OCI-LY7 (cell line): ENCODE measurements at regions not wholly inside any gene's neighbourhood (a gene's known extent, or its start where the extent isn't known, plus 50 kb on each side); places are given as distances from the start of the nearest gene placed in this dataset.

Source experiments
- BruUV-seq: library from RNA; stranded (reverse); fragments of 400-500 nt; replicated peaks from 2 replicates; lab custom pipeline; 2021; lab: Mats Ljungman, UMichigan
- CTCF ChIA-PET: fragments of 300-600 bp; sonication (Branson Sonifier 250); formaldehyde crosslinking; loops from one replicate; lab custom pipeline; 2022; ENCODE audit warnings: antibody characterized with exemption; ENCODE audit not compliant: unreplicated experiment; lab: Charles Lee
- POLR2A ChIA-PET: fragments of 300-600 bp; sonication (Branson Sonifier 250); formaldehyde crosslinking; loops from one replicate; lab custom pipeline; 2022; ENCODE audit warnings: antibody characterized with exemption; lab: Charles Lee
- DNase-seq: peaks from one replicate; pipeline ENCODE4 v3.0.0-alpha.2; 2015; ENCODE audit warnings: low spot score
- H2AFZ ChIP-seq: fragments of 200-600 bp; sonication (generic), shearing (Covaris generic); 2 replicates; pipeline ENCODE4 v1.6.1; 2014; ENCODE audit warnings: mild to moderate bottlenecking, antibody characterized with exemption, low read length, moderate library complexity
- H3K27ac ChIP-seq: fragments of 200-600 bp; sonication (generic); 2 replicates; pipeline ENCODE4 v1.5.1; 2014; ENCODE audit warnings: mixed run types, low read depth, mild to moderate bottlenecking, moderate library complexity, low read length, inconsistent platforms; ENCODE audit not compliant: poor library complexity, severe bottlenecking
- H3K36me3 ChIP-seq: fragments of 200-600 bp; sonication (generic); 2 replicates; pipeline ENCODE4 v1.6.1; 2014; ENCODE audit warnings: mild to moderate bottlenecking, antibody characterized with exemption, low read length, moderate library complexity, mixed read lengths; ENCODE audit not compliant: insufficient read depth
- H3K4me1 ChIP-seq: fragments of 200-600 bp; sonication (generic); 2 replicates; pipeline ENCODE4 v1.5.1; 2014; ENCODE audit warnings: mild to moderate bottlenecking, low read length; ENCODE audit not compliant: insufficient read depth, poor library complexity, severe bottlenecking
- H3K4me2 ChIP-seq: fragments of 200-600 bp; sonication (generic); 2 replicates; pipeline ENCODE4 v1.6.1; 2014; ENCODE audit warnings: mild to moderate bottlenecking, low read length
- H3K4me3 ChIP-seq: fragments of 200-600 bp; sonication (generic); 2 replicates; pipeline ENCODE4 v1.5.1; 2014; ENCODE audit warnings: mild to moderate bottlenecking, low read depth, low read length; ENCODE audit not compliant: poor library complexity, severe bottlenecking
- H3K79me2 ChIP-seq: fragments of 200-600 bp; sonication (generic); 2 replicates; pipeline ENCODE4 v1.6.1; 2016; ENCODE audit warnings: low read depth, mild to moderate bottlenecking, low read length, moderate library complexity, mixed read lengths; ENCODE audit not compliant: insufficient read depth
- H3K9me2 ChIP-seq: fragments of 200-600 bp; sonication (generic); 2 replicates; pipeline ENCODE4 v1.6.1; 2016; ENCODE audit warnings: mild to moderate bottlenecking, low read length, mixed read lengths; ENCODE audit not compliant: insufficient read depth
- H3K9me3 ChIP-seq: fragments of 200-600 bp; sonication (generic); 2 replicates; pipeline ENCODE4 v1.6.1; 2014; ENCODE audit warnings: mild to moderate bottlenecking, mixed run types, low read length, mixed read lengths
- H4K20me1 ChIP-seq: fragments of 200-600 bp; sonication (generic); 2 replicates; pipeline ENCODE4 v1.6.1; 2014; ENCODE audit warnings: mild to moderate bottlenecking, antibody characterized with exemption, low read length, moderate library complexity, mixed read lengths; ENCODE audit not compliant: insufficient read depth
- EZH2phosphoT487 ChIP-seq: fragments of 200-600 bp; sonication (generic); IDR thresholded peaks from 2 replicates; pipeline ENCODE4 v1.6.1; 2018; ENCODE audit warnings: low read depth, borderline replicate concordance, mild to moderate bottlenecking, mixed run types, antibody characterized with exemption, low read length, moderate library complexity, mixed read lengths
- intact Hi-C: fragments of 100-400 bp; cut with micrococcal nuclease; formaldehyde crosslinking; loops from one replicate; pipeline ENCODE4 v1.10.0; 2022; ENCODE audit not compliant: unreplicated experiment
- TF ChIP-seq, protein P1 (sequence below): fragments of 200-600 bp; sonication (generic); conservative IDR thresholded peaks from 2 replicates; pipeline ENCODE4 v1.5.1; 2014; ENCODE audit warnings: mild to moderate bottlenecking, antibody characterized with exemption, low read length, moderate library complexity, mixed read lengths

DNA sequence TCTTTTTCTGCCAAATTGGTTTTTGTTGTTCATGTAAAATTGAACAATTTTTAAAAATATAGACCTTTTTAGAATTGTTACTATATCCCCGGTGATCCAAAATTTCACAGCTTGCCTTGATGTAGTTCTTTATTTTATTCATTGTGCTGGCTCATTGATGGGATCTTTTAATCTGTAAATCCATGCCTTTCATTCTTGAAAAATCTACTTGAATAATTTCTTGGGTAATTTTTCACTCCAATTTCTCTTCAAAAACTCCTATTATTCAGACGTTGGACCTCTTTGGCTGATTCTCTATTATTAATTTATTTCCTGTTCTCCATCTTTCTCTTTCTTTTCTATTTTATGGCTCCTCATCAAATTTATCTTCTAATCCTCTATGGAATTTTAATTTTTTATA lies 476.1 kb upstream of the CITED2 start:
- BruUV-seq: no TSS peak
- intact Hi-C loops: no loop called here
- no peaks in the 10 kb centered on the region for H3K9me2 ChIP-seq
- no peak overlapping the region for H3K4me2 ChIP-seq
- no peak overlapping the region for H3K4me3 ChIP-seq
- ChIA-PET POLR2A (interaction anchor here (0.7 to 0.9 kb wide), 3 partner anchors 29 to 1015 kb away, joined by 3 read pairs; no protein-coding TSS in a partner anchor), CTCF (no interaction called here)
- H3K79me2 ChIP-seq: no peaks in the 10 kb centered on the region
- TF ChIP-seq, protein P1, sequence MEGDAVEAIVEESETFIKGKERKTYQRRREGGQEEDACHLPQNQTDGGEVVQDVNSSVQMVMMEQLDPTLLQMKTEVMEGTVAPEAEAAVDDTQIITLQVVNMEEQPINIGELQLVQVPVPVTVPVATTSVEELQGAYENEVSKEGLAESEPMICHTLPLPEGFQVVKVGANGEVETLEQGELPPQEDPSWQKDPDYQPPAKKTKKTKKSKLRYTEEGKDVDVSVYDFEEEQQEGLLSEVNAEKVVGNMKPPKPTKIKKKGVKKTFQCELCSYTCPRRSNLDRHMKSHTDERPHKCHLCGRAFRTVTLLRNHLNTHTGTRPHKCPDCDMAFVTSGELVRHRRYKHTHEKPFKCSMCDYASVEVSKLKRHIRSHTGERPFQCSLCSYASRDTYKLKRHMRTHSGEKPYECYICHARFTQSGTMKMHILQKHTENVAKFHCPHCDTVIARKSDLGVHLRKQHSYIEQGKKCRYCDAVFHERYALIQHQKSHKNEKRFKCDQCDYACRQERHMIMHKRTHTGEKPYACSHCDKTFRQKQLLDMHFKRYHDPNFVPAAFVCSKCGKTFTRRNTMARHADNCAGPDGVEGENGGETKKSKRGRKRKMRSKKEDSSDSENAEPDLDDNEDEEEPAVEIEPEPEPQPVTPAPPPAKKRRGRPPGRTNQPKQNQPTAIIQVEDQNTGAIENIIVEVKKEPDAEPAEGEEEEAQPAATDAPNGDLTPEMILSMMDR: no peak
- TF ChIP-seq EZH2phosphoT487: no peak
- H3K36me3 ChIP-seq: no peaks in the 10 kb centered on the region
- H3K4me1 ChIP-seq: no peaks in the 10 kb centered on the region
- DNase-seq: no peak
- no peak overlapping the region for H3K27ac ChIP-seq
- H3K9me3 ChIP-seq: no peaks in the 10 kb centered on the region
- H4K20me1 ChIP-seq: no peaks in the 10 kb centered on the region
- H2AFZ ChIP-seq: no peak overlapping the region

DNA sequence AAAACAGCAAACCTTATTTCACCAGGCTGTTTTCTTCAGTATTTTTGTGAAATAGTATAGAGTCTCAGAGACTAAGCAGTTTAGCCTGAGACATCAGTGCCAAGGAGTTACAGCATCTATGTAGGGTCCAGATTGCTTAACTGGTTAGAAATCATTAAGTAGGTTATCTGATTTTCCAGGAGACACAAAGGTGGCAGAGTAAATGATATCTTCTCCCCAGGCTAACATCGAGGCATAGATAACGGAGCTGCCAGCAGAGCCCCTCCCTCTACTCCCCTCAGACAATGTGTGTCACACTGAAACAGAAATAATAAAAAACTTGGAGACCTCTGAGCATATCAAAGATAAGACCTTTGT lies 473.0 kb upstream of the CITED2 start:
- Histone ChIP-seq H3K9me3 (no peaks in the 10 kb centered on the region), H3K4me2 (no peak overlapping the region), H3K9me2 (no peaks in the 10 kb centered on the region), H3K4me1 (no peaks in the 10 kb centered on the region), H3K4me3 (no peak overlapping the region), H3K27ac (no peak overlapping the region), H4K20me1 (no peaks in the 10 kb centered on the region), H2AFZ (no peak overlapping the region), H3K36me3 (no peaks in the 10 kb centered on the region), H3K79me2 (no peaks in the 10 kb centered on the region)
- ChIA-PET CTCF (no interaction called here), POLR2A (interaction anchor here (1.0 kb wide), 1 partner anchor 11 kb away, joined by 3 read pairs; no protein-coding TSS in a partner anchor)
- TF ChIP-seq, protein P1: no peak
- TF ChIP-seq EZH2phosphoT487: no peak
- BruUV-seq: no TSS peak
- no peak for DNase-seq
- intact Hi-C loops: no loop called here

- Histone ChIP-seq H3K9me3 (no peaks in the 10 kb centered on the region), H3K4me3 (no peak overlapping the region), H3K9me2 (no peaks in the 10 kb centered on the region), H3K4me2 (no peak overlapping the region), H3K27ac (no peak overlapping the region), H3K36me3 (no peaks in the 10 kb centered on the region), H2AFZ (no peak overlapping the region), H3K79me2 (no peaks in the 10 kb centered on the region), H3K4me1 (peaks cover 5% of the 10 kb centered on the region), H4K20me1 (no peaks in the 10 kb centered on the region)
- intact Hi-C loops: no loop called here
- DNase-seq: no peak
- no TSS peak for BruUV-seq
- TF ChIP-seq, protein P1: no peak
- TF ChIP-seq EZH2phosphoT487: no peak
- ChIA-PET CTCF (no interaction called here), POLR2A (interaction anchor here (1.0 kb wide), 1 partner anchor 10 kb away, joined by 3 read pairs; no protein-coding TSS in a partner anchor)
Measured at GRCh38 chr6:139846538-139847456, 472.3 kb upstream of the CITED2 start.
